ENCODE measurements at regions not wholly inside any gene's neighbourhood (a gene's known extent, or its start where the extent isn't known, plus 50 kb on each side); places are given as distances from the start of the nearest gene placed in this dataset.

- no peak for TF ChIP-seq CTCF (IDR thresholded peaks at IDR 0.05; ENCODE audit: insufficient read depth, low read length)
- TF ChIP-seq REST (IDR thresholded peaks at IDR 0.05; ENCODE audit: insufficient replicate concordance, low read depth): no peak
- no peak for TF ChIP-seq POLR2AphosphoS5 (IDR thresholded peaks at IDR 0.05; ENCODE audit: low read depth)
These were observed 70.7 kb upstream of the TNS3 start for GRCh38 chr7:47652591-47652990.

All from HL-60 (cell line).